ENCODE measurements at regions not wholly inside any gene's neighbourhood (a gene's known extent, or its start where the extent isn't known, plus 50 kb on each side); places are given as distances from the start of the nearest gene placed in this dataset.

GRCh38 chr7:98702021-98702420 lies 84.9 kb downstream of the NPTX2 start:
- TF ChIP-seq EZH2phosphoT487 (IDR thresholded peaks at IDR 0.05; ENCODE audit: borderline replicate concordance, low read length) (no peak), EZH2 (IDR thresholded peaks at IDR 0.05; ENCODE audit: low read length, unreplicated experiment) (no peak)

Data from PC-3 (cell line).